ENCODE measurements at regions not wholly inside any gene's neighbourhood (a gene's known extent, or its start where the extent isn't known, plus 50 kb on each side); places are given as distances from the start of the nearest gene placed in this dataset.

GRCh38 chr4:19417256-19417655 lies 834.4 kb upstream of the SLIT2 start:
- no peak for DNase-seq (ENCODE audit: low read depth)
- TF ChIP-seq CTCF (conservative IDR thresholded peaks at IDR 0.05; ENCODE audit: low read depth, low read length): no peak
- no peak overlapping the region for H3K4me3 ChIP-seq (ENCODE audit: low read depth, low read length)

DNA sequence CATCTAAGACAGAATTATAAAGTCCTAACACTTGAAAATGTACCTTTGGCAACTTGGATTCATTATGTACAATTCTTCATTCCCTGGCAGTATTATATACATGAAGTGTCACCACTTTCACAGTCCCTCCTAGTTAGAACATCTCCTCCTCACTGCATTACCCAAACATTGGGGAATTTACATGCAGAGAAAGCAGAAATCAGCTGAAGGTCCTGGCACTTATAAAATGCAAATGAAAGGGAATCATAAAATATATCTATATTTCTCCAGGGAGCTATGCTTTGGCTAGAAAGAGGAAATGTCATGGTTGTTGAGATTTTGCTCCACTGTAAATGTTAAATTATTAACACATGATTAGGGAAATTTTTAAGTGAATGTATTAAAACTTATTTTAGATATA lies 835.6 kb upstream of the SLIT2 start:
- TF ChIP-seq CTCF (conservative IDR thresholded peaks at IDR 0.05; ENCODE audit: low read depth, low read length): no peak
- no peak overlapping the region for H3K4me3 ChIP-seq (ENCODE audit: low read depth, low read length)

DNA sequence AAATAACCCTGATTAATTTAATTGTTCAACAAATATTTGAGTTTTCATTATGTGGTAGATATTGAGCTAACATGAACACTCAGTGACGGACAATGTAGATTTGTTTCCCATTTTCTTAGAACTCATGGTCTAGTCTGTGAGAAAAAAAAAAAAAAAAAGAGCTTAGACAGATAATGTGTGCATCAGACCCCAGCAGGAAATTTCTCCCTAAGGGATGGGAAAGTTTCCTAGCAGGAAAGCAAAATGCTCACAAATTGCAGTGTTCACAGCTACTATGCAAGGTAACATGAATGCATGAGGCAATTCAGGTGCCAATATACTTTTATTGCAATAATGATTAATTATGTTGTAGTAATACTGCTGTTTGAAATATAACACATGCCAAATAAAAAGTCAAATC lies 843.2 kb upstream of the SLIT2 start:
- H3K4me3 ChIP-seq (ENCODE audit: low read depth, low read length): no peak overlapping the region
- no peak for TF ChIP-seq CTCF (conservative IDR thresholded peaks at IDR 0.05; ENCODE audit: low read depth, low read length)
- no peak for DNase-seq (ENCODE audit: low read depth)

More for the DNA sequence above, 835.6 kb upstream of the SLIT2 start:
- no peak for DNase-seq (ENCODE audit: low read depth)

DNA sequence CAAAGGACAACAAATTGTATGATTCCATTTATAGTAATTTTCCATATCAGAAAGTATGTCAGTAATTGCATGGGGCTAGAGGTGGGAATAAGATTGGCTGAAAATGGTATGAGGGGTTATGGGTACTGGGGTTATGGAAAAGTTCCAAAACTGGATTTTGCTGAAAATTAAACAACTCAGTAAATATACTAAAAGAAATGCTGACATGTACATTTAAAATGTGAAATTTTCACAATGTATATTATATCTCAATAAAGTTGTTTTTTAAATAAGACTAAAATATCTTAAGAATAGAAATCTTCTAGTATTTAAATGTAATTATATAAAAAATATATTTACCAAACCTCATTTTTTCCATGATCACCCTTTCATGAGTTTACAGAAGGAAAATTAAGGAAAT lies 844.9 kb upstream of the SLIT2 start:
- H3K4me3 ChIP-seq (ENCODE audit: low read depth, low read length): no peak overlapping the region
- no peak for DNase-seq (ENCODE audit: low read depth)
- no peak for TF ChIP-seq CTCF (conservative IDR thresholded peaks at IDR 0.05; ENCODE audit: low read depth, low read length)

DNA sequence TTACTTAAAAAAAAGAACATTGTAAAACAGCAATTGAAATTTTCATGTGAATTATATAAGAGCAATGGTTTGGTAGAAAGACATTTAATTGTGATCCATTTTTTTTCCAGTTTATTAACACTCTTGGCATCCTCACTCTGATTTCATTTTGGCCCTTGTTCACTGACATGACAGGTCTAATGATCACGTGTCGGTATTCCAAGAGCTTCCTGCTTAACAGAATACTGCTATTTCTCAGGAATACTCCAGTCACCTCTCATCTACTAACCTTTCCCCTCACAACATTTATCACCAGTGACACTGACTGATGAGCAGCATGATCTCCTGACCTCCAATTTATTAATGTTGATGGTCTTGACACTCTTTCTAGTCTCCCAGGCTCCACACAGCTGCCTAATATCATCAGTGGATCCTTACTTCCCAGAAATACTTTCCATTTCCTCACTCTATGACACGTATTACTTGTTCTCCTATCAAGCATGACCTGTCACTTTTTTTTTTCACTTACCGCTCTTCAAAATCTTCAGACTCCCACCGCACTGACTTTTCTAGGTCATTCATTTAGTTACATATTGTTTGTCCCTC lies 847.8 kb upstream of the SLIT2 start:
- no peak overlapping the region for H3K4me3 ChIP-seq (ENCODE audit: low read depth, low read length)
- no peak for TF ChIP-seq CTCF (conservative IDR thresholded peaks at IDR 0.05; ENCODE audit: low read depth, low read length)
- no peak for DNase-seq (ENCODE audit: low read depth)

- TF ChIP-seq CTCF (conservative IDR thresholded peaks at IDR 0.05; ENCODE audit: low read depth, low read length): no peak
- no peak for DNase-seq (ENCODE audit: low read depth)
Measured at GRCh38 chr4:19402581-19403065, 849.1 kb upstream of the SLIT2 start.

More at GRCh38 chr4:19402581-19403065, 849.1 kb upstream of the SLIT2 start:
- H3K4me3 ChIP-seq (ENCODE audit: low read depth, low read length): no peak overlapping the region
